Prostate gland (tissue), 2 donors: ENCODE measurements at regions not wholly inside any gene's neighbourhood (a gene's known extent, or its start where the extent isn't known, plus 50 kb on each side); places are given as distances from the start of the nearest gene placed in this dataset.

Source experiments
- CTCF ChIP-seq, 4 experiments: fragments of 200-600 bp in 2 of 4; fragments of 450-650 bp in 2 of 4; sonication (generic) in 2 of 4; IDR thresholded peaks; 1 replicate in 3 of 4; 2 replicates in 1 of 4; pipeline ENCODE4 v1.5.1; 2016 to 2019; ENCODE audit warnings: antibody characterized with exemption in 4 of 4, mild to moderate bottlenecking in 2 of 4, moderate library complexity in 2 of 4
- POLR2AphosphoS5 ChIP-seq: sonication (generic); formaldehyde crosslinking; IDR thresholded peaks from one replicate; pipeline ENCODE4 v1.6.1; 2017; ENCODE audit warnings: antibody characterized with exemption

DNA sequence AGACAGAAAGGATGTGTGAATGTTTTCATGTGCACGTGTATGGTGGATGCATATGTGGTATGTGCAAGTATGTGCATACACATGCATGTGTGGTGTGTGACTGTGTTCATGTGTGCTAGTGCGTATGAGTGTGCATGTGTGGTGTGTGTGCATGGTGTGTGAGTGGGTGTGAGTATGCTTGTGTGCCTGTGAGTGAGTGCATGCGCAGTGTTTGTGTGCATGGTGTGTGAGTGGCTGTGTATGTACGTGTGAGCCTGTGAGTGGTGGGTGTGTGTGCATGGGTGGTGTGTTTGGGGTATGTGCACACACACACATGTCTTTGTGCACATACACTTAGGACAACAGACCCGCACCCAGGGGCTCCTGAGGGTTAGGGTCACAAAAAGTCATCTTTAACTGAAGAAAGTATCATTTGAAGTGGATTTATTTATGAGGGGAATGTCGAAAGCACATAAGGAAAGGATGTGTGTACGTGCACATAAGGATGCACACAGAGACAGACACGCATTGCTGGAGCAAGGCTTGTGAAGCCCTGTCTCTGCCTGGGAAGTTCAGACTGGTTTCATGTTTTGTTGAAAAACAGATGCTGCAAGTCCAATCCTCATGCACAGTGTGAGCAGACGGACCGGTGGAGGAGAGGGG lies 237.0 kb downstream of the SYK start:
- TF ChIP-seq POLR2AphosphoS5 = no peak
- TF ChIP-seq CTCF (IDR thresholded peaks at IDR 0.05) = no peak
